Chondrocyte (in vitro differentiated cells): ENCODE measurements at regions not wholly inside any gene's neighbourhood (a gene's known extent, or its start where the extent isn't known, plus 50 kb on each side); places are given as distances from the start of the nearest gene placed in this dataset.
"Not testable (repeated sequence)": the region's sequence is repeated elsewhere in the genome, so short reads cannot be mapped to it uniquely, and the experiment has no call there.

Source experiments
- DNase-seq: peaks from one replicate; pipeline ENCODE4 v3.0.0; 2021; ENCODE audit warnings: mixed read lengths, low spot score
- H3K27ac Mint-ChIP-seq: one replicate; pipeline ENCODE4 v1.8.0; 2021; ENCODE audit warnings: mild to moderate bottlenecking, moderate library complexity, mixed read lengths; ENCODE audit not compliant: unreplicated experiment
- H3K27me3 Mint-ChIP-seq: 2 replicates; pipeline ENCODE4 v1.8.0; 2021; ENCODE audit warnings: low read depth, mixed read lengths
- H3K36me3 Mint-ChIP-seq: 2 replicates; pipeline ENCODE4 v1.8.0; 2021; ENCODE audit warnings: low read depth, mixed read lengths
- H3K4me1 Mint-ChIP-seq: 2 replicates; pipeline ENCODE4 v1.8.0; 2021; ENCODE audit warnings: low read depth, mild to moderate bottlenecking, mixed read lengths
- H3K4me3 Mint-ChIP-seq: one replicate; pipeline ENCODE4 v1.8.0; 2021; ENCODE audit warnings: mild to moderate bottlenecking, moderate library complexity, mixed read lengths; ENCODE audit not compliant: unreplicated experiment
- H3K9me3 Mint-ChIP-seq: 2 replicates; pipeline ENCODE4 v1.8.0; 2021; ENCODE audit warnings: low read depth, mixed read lengths
- TF ChIP-seq, protein P1 (sequence below): fragments of 200-600 bp; sonication (generic); IDR thresholded peaks from 2 replicates; pipeline ENCODE4 v1.5.0; 2021; ENCODE audit warnings: antibody characterized with exemption, mild to moderate bottlenecking, moderate library complexity

- H3K27me3 Mint-ChIP-seq = no peaks in the 10 kb centered on the region
- TF ChIP-seq, protein P1, sequence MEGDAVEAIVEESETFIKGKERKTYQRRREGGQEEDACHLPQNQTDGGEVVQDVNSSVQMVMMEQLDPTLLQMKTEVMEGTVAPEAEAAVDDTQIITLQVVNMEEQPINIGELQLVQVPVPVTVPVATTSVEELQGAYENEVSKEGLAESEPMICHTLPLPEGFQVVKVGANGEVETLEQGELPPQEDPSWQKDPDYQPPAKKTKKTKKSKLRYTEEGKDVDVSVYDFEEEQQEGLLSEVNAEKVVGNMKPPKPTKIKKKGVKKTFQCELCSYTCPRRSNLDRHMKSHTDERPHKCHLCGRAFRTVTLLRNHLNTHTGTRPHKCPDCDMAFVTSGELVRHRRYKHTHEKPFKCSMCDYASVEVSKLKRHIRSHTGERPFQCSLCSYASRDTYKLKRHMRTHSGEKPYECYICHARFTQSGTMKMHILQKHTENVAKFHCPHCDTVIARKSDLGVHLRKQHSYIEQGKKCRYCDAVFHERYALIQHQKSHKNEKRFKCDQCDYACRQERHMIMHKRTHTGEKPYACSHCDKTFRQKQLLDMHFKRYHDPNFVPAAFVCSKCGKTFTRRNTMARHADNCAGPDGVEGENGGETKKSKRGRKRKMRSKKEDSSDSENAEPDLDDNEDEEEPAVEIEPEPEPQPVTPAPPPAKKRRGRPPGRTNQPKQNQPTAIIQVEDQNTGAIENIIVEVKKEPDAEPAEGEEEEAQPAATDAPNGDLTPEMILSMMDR = no peak
- no peak overlapping the region for H3K27ac Mint-ChIP-seq
- no peak overlapping the region for H3K4me3 Mint-ChIP-seq
- no peaks in the 10 kb centered on the region for H3K4me1 Mint-ChIP-seq
- no peaks in the 10 kb centered on the region for H3K36me3 Mint-ChIP-seq
- no peaks in the 10 kb centered on the region for H3K9me3 Mint-ChIP-seq
- DNase-seq = no peak
These were observed 146.6 kb downstream of the ZNF281 start for GRCh38 chr1:200263203-200263602.

DNA sequence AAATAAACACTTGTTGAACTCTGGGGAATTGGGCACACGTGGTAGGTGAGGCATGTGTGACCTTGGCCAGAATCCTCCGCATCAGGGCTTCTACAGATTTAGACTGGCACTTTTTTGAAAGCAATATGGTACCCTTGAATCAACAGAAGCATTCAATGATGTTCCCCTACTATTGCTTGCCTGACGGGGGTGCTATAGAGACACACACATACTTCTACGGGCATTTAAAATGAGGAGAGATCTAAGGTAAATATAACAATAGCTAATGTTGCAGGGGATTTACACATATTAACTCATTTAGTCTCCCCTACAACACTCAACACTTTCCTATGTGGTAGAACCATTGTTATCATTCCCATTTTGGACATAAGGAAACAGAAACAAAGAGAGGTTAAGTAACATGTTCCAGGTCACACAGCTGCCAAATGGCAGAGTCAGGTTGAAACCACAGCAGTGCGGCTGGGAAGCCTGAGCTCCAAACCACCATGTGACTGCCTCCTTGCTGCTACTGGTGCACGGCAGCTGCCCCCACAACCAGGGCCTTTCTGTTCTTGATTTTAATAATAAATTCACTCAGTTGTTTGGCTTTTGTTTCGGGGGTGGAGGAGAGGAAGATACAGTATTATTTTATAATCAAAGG, 147.4 kb downstream of the ZNF281 start:
- Mint-ChIP-seq H3K9me3 (no peaks in the 10 kb centered on the region), H3K27me3 (no peaks in the 10 kb centered on the region), H3K36me3 (no peaks in the 10 kb centered on the region), H3K27ac (no peak overlapping the region), H3K4me3 (no peak overlapping the region), H3K4me1 (no peaks in the 10 kb centered on the region)
- DNase-seq = no peak
- TF ChIP-seq, protein P1 = no peak

DNA sequence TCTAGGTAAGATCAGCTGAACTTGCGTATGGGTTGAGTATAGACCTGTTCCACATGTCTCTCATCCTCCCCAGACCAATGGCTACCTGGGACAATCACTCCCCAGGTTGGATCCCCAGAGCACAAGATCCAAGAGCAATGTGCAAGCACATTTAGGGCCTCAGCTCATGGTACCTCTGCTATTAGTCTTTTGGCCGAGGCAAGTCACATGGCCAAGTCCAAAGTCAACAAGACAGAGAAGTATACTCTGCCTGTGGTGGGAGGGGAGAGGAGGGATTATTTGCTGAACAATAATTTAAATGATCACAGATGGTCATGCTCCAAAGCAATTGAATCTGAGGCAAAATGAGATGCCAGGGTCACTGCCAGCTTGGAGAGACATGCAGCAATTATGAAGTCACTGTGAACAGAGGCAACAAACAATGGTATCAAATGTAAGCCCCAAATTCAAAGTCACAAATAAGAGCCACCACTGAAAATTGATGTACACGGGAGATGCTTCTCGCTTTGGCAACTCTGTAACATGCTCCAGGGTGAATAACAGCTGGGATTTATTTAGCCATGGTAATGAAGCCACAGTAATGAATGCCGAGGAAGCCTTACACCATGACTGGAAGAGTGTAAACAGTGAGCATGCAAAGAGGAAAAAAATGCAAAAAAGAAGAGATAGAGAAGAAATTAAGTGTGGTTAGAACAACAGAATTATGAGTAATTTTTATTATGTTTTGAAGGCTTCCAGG, 149.1 kb downstream of the ZNF281 start:
- H3K27ac Mint-ChIP-seq = no peak overlapping the region
- H3K27me3 Mint-ChIP-seq = no peaks in the 10 kb centered on the region
- no peaks in the 10 kb centered on the region for H3K36me3 Mint-ChIP-seq
- peaks cover 3% of the 10 kb centered on the region for H3K4me1 Mint-ChIP-seq
- H3K9me3 Mint-ChIP-seq = no peaks in the 10 kb centered on the region
- DNase-seq = no peak
- TF ChIP-seq, protein P1 = no peak
- no peak overlapping the region for H3K4me3 Mint-ChIP-seq

DNA sequence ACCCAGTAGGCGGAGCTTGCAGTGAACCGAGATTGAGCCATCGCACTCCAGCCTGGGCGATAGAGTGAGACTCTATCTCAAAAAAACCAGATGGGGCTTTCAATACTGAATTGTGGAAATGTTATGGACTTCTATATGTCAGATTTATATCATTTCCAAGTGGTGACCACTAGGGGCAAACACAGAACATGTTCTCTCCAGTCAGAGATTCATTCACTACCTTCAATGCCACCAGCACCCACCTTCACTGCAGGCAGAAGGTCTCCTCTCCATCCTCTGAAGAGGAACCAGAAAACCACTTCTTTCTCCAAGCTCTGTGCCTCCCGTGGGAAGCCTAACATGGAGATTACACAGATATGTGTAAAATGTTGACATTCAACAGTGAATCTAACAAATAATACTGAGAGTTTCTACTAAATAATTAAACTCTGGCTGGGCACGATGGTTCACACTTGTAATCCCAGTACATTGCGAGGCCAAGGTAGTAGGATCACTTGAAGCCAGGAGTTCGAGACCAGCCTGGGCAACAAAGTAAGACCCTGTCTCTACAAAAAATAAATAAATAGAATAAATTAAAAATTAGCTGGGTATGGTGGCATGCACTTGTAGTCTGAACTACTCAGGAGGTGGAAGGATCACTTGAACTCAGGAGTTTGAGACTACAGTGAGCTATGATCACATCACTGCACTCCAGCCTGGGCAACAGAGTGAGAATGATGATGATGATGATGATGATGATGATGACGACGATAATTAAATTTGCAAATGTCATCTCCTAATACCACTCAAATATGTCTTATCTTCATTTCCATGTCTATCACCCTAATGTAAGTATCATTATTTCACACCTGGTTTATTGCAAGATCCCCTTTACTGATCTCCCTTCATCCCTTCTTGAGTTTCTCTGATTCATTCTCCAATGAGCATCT, 151.1 kb downstream of the ZNF281 start:
- no peaks in the 10 kb centered on the region for H3K36me3 Mint-ChIP-seq
- no peaks in the 10 kb centered on the region for H3K9me3 Mint-ChIP-seq
- TF ChIP-seq, protein P1 = peak; percentile 78
- no peak for DNase-seq
- no peak overlapping the region for H3K4me3 Mint-ChIP-seq
- H3K27me3 Mint-ChIP-seq = no peaks in the 10 kb centered on the region
- H3K27ac Mint-ChIP-seq = no peak overlapping the region
- H3K4me1 Mint-ChIP-seq = peaks cover 3% of the 10 kb centered on the region

GRCh38 chr1:200257235-200257634, 152.6 kb downstream of the ZNF281 start:
- no peak overlapping the region for H3K4me3 Mint-ChIP-seq
- H3K9me3 Mint-ChIP-seq = no peaks in the 10 kb centered on the region
- no peaks in the 10 kb centered on the region for H3K36me3 Mint-ChIP-seq
- TF ChIP-seq, protein P1 = no peak
- DNase-seq = no peak
- H3K27me3 Mint-ChIP-seq = no peaks in the 10 kb centered on the region
- H3K4me1 Mint-ChIP-seq = peaks cover 6% of the 10 kb centered on the region
- H3K27ac Mint-ChIP-seq = no peak overlapping the region

DNA sequence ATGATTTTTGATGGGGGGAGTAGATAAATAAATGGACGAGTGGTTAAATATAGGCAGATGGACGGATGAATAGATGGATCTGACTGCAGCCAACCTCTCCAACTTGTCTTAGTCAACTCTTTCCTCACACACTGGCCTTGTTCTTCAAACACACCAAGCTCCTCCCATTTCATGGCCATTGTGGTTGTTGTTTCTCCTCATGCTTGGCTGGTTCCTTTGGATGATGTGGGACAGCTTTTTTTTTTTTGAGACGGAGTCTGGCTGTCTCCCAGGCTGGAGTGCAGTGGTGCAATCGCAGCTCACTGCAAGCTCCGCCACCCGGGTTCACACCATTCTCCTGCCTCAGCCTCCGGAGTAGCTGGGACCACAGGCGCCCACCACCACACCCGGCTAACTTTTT, 155.2 kb downstream of the ZNF281 start:
- H3K27me3 Mint-ChIP-seq, H3K4me1 Mint-ChIP-seq, DNase-seq, H3K27ac Mint-ChIP-seq, H3K36me3 Mint-ChIP-seq, H3K4me3 Mint-ChIP-seq, H3K9me3 Mint-ChIP-seq: not testable (repeated sequence)
